ENCODE measurements at regions not wholly inside any gene's neighbourhood (a gene's known extent, or its start where the extent isn't known, plus 50 kb on each side); places are given as distances from the start of the nearest gene placed in this dataset.
"Not testable (repeated sequence)": the region's sequence is repeated elsewhere in the genome, so short reads cannot be mapped to it uniquely, and the experiment has no call there.

DNA sequence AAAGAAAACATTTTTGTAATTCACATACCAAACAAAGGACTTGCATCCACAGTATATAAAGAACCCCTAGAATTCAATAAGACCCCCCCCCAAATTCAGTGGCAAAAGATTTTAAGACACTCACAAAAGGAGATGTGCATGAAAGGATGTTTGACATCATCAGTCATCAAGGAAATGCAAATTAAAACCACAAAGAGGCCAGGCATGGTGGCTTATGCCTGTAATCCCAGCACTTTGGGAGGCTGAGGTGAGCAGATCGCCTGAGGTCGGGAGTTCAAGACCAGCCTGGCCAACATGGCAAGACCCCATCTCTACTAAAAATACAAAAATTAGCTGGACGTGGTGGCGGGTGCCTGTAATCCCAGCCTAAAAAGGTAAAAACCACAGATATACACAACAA is 61.3 kb downstream of the AIPL1 start:
- DNase-seq (ENCODE audit: low read depth in 2 of 2) = not testable (repeated sequence)

DNA sequence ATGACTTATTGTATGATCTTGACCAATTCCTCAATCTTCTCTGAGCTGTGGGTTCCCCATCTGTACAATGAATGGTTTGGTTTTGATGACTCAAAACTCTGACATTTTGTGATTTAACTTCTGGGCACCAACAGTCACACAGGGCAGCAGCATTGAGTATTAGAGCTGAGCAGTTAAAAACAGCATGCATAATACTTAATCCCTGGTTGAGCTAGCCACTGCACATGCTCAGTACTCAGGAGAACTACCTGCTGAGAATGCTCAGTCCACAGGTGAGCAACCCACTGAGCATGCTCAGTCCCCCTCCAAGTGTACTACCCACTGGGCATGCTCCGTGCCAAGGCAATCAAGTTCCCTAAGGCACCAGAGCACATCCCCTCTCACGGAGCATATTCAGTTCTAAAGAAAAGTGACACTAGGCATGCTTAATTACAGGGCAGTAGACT is 68.7 kb downstream of the AIPL1 start:
- DNase-seq (ENCODE audit: low read depth in 2 of 2) = no peak

DNA sequence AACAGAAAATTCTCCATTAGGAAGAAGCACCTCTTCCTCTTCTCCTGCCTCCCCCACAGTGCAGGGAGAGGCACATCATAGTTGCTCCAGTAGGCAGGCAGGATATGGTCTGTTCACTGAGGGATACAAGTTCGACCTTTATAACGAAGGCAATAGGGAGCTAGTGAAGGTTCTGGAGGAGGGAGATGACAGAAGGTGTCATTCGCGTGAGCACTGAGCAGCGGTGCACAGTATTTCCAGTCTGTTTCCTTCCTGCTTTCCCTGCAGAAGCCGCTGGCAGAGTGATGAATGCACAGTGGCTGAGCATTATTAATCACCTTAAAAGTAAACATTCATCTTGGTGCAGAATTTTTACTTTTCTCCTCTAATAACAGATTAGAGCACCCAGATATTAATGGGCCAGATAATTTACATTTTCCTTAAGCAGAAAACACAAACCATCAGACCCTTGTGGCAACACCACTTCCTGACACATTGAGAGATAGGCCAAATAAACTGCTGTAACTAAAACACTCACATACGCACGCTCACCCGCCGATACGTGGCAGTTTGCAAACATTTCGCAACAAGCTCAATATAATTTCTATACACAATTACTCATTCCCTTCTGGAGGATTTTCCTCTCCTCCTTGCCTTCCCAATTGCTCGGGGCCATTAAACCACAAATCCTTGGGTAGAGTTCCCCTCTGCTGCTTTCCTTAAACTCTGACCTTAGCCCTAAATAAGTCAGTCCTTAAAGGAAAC is 69.5 kb downstream of the AIPL1 start:
- no peak for DNase-seq (ENCODE audit: low read depth in 2 of 2)

DNA sequence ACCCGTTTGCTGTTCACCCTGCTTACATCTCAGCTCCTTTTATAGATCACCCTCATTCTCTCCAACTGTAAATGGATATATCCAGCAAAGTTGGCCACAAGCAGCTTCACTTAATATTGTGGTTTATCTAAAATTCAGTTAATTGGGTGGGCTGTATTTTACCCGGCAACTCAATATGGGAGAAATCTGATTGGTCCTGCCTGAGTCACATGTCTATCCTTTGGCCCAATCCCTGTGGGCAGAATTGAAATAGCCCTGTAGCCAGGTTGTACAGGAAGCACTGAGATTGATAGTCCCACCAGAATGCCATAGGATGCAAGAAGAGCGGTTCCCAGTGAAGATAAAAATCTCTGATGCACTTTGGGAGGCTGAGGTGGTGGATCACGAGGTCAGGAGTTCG is 73.2 kb downstream of the AIPL1 start:
- no peak for DNase-seq (ENCODE audit: low read depth in 2 of 2)

DNA sequence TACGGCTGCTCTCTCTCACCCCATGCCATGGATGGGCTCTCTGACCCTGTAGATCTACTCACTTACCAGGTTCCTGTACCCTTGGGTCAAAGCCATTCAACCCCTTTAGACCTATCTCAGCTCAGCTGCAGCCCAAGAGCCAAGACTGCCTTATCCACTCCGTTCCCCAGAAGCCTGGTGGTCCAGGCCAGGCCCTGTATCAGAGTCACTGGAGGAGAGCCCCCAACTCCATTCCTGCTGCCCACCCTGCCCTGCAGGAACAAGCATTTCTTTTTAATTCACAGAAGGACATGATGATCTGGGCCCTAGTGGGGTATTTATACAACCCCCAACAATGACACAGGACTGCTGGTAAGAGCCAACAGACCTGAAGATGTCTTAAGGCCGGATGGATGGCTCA is 76.8 kb downstream of the AIPL1 start:
- no peak for DNase-seq (ENCODE audit: low read depth in 2 of 2)

DNA sequence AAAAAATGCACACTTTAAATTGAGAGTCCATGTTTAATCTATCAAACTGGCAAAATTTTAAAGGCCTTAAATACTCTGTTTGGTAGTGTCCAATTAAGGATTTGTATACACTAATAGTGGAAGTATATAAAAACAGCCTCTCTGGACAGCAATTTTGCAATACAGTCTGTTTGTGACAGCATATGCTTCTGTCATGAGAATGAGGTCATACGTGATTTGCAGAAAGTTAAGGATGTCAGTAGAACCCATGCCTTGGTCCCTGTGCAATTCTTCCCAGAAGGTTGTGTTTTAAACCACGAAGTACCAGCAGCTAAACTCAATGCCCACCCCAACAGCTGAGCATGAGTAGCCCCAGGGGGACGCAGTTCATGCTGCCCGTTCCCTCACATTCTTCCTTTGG is 78.4 kb downstream of the AIPL1 start:
- no peak for DNase-seq (ENCODE audit: low read depth in 2 of 2)

DNA sequence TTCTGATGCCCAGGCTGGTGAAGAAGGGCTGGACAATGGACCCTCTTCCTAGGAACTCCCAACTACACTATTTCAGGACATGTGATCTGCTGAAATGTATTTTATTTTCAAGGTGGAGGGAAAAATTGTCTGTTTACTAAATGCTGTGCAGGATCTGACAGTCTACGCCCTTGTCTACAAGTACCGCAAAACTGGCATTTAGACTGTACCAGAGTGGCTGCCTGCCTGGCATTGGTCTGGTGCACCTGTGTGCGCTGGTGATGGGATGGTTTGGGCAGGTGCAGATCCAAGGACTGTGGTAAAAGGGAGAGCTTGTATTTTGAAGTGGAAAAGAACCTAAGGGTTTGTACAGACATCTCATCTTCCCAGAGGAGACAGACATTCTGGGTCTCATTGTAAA is 79.7 kb downstream of the AIPL1 start:
- no peak for DNase-seq (ENCODE audit: low read depth in 2 of 2)

DNA sequence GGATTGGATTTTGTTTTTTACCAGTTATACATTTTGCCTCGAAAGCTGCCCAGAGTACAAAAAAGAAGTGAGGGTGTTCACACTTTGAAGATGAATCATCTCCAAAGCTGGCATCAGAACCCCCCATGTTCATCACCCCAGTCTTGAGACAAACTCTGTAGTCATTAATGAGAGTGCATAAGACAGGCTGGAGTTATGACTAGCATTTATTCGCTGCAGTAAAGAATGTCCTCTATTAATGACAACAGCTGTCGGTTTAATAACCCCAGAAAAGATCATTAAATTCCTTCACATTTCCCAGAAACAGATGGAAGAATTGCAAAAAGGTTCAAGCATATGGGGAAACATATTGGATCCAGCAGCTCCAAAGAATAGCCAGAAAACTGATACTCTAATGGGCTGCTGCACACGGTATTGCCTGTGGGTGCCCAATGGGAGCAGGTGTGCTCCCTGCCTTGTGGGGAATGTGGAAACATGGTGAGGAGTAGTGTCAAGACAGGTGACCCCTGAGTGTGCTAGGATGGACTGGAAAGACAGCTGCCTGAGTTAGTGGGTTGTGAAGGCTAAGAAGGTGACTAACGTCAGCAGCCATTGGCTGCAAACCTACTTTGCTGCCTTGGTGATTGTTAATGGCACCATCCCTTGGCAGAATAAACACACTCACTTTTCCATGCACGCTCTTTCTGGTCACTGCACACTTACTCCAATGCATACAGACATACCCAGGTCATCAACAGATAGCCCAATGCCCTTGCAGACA is 81.9 kb downstream of the AIPL1 start:
- DNase-seq (ENCODE audit: low read depth in 2 of 2) = no peak

DNA sequence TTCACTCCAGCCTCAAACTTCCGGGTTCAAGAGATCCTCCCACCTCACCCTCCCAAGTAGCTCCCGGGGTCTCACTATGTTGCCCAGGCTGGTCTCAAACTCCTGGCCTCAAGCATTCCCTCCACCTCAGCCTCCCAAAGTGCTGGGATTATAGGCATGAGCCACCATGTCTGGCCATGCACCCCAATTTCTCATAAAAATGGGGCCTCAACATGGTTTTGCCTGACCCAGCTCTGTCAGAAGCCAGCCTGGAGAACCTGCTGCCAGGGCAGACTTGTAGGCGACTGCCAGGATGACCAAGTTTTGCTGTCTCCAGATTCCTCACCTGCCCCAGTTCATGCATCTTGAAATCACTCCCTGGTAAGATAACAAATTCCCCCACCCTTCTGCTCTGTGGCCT is 82.9 kb downstream of the AIPL1 start:
- DNase-seq (ENCODE audit: low read depth in 2 of 2) = no peak

DNA sequence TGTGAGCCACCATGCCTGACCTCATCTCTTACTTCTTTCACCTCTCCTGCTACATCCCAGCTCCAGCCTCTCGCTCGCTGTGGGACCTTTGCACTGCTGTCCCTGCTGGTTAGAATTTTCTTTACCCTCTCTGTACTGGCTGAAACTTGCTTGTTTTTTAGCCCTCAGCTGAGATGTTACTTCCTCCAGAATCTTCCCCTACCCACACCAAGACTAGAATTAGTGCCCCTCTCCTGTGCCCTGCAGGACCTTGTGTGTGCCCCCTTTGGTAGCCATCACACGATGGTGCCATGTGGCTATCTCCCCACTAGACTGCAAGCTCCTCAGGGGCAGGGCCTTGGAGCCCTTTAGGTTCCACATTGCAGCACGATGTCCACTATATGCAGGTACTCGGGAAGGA is 84.1 kb downstream of the AIPL1 start:
- no peak for DNase-seq (ENCODE audit: low read depth in 2 of 2)

DNA sequence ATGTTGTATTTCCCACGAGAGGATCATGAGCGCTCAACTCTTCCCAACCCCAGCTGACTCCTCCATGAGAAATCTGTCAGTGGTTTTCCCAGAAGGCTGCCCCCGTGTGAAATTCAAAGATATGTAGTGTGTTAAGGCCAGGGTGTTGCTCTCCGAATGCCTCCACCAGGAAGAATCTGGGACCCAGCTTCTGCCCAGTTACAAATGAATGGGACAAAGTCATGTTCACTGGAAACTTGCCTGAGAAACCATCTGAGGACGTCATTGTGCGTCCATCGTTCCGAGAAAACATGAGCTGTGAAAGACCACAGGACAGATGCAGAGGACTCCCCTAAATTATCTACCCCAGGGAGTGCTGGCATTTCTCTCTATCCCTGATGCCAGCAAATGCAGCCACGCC is 86.0 kb downstream of the AIPL1 start:
- no peak for DNase-seq (ENCODE audit: low read depth in 2 of 2)

DNA sequence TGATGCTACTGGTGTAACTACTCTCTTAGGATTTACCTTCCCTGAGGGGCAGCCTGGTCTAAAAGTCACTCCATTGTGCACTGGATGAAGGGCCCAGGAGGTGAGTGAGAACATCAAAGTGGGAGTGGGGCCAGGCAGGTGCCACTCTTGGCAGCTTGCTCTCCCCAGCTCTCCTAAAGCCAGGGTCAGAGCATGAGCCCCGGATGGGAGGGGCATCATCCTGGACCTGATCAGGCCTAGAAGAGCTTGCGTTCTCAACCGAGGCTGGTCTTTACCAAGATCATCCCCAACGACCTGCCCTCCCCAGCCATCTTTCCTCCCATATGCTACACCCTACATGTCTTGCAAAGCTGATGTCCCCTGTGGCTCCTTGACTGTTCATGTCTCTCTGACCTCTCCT is 87.1 kb downstream of the AIPL1 start:
- no peak for DNase-seq (ENCODE audit: low read depth in 2 of 2)

DNA sequence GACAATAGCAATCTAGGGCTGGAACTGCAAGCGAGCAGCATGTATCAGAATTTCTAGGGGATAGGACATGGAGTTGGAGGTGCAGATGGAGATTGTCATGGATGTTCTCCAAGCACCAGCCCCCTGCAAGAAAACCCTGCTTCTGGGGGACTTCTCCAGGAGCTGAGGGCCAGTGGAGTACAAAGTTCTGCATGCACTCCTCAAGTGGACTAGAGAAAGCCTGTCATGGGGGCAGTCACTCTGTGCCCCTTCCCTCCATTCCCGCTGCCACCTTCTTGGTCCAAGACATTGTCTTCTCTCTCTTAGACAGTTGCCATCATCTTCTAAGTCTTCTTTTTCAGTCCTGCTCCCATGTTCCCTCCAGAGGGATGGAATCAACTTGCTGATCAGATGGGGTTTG is 87.9 kb downstream of the AIPL1 start:
- DNase-seq (ENCODE audit: low read depth in 2 of 2) = no peak

DNA sequence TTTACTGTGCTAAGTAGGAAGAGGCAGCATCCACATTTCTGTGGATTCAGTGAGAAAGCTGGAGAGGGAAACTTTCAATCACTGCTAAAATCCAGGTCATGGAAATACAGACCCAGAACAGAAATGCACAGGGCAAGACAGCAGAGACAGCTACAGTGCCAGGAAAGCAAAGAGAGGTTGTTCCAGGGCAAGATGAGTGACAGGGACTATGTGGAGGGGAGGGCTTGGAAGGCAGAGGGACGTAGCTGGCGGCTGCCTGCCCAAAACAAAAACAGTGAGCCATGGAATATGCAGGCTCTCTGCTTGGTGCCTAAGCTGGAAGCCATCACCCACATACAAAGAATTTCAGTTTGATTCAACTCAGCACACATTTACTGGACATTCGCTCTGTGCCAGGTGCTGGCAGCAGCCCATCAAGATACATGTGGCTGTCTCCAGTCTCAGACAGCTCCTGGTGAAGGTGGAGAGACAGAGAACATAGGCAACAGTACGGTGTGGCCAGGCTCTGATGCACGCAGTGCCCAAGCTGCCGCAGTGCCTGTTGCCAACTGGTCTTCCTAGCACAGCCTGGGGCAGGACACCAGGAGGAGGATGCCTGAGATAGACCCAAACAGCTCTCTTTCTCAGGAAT is 88.7 kb downstream of the AIPL1 start:
- no peak for DNase-seq (ENCODE audit: low read depth in 2 of 2)

DNA sequence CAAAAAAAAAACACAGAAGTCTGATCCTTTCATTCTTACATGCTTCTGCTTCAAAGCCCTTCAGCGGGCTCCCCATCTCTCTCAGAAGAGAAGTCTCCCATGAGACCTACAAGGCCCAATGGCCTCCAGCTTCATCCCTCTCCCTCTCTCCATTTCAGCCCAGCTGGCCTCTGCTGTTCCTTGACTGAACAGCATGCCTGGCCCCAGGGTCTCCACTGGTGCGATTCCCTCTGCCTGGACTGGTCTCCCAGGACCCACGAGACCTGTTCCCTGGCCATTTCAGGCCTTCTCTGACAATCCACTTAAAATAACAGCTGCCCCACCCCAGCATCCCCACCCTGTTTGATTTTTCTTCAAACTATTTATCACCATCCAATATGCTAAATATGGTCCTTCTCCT is 91.2 kb downstream of the AIPL1 start:
- no peak for DNase-seq (ENCODE audit: low read depth in 2 of 2)

DNA sequence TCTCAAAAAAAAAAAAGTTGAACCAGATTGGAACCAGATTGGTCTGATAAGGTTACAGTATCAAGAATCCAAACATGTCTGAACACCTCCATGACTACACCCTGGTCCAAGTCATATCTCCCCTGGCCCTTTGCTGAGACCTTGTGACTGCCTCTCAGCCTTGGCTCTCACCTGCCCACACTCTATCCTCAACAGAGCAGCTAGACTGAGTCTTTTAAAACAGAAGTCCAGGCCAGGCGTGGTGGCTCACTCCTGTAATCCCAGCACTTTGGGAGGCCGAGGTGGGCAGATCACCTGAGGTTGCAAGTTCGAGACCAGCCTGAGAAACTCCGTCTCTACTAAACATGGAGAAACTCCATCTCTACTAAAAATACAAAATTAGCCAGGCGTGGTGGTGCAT is 91.7 kb downstream of the AIPL1 start:
- no peak for DNase-seq (ENCODE audit: low read depth in 2 of 2)

DNA sequence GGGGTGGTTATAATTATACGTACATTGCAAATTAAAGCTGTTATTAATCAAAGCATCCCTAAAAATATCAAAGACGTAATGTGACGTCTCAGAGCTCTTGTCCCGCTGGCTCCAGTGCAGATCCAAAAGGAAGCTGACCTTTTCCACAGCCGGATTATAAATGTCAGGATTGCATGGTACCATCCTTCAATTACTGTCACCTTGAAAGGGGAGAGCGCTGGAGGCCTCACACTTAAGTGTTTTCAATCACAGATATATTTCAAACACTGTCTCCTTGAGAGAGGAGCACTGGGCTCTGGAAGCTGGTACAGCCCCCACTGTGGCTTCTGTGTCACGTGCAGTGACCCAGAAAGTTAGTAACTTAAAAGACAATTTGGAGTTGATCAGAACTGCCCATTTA is 94.2 kb downstream of the AIPL1 start:
- DNase-seq (ENCODE audit: low read depth in 2 of 2) = no peak

DNA sequence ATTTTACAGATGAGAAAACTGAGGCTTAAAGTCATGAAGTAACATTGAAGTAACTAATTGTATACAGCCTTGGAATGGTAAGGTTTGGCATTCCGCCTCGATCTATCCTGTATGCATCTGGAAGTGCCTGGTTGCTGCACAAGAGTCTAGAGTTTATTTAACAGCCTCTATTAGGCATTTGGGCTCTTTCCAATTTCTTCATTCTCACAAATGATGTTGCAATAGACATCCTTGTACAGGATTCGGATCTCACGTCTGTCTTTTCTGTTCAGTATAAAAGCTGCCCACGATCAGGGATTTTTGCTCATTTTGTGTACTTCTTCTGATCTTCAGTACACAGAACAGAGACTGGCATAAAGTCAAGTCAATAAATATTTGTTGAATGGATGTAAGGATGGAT is 100.5 kb downstream of the AIPL1 start:
- no peak for DNase-seq (ENCODE audit: low read depth in 2 of 2)

DNA sequence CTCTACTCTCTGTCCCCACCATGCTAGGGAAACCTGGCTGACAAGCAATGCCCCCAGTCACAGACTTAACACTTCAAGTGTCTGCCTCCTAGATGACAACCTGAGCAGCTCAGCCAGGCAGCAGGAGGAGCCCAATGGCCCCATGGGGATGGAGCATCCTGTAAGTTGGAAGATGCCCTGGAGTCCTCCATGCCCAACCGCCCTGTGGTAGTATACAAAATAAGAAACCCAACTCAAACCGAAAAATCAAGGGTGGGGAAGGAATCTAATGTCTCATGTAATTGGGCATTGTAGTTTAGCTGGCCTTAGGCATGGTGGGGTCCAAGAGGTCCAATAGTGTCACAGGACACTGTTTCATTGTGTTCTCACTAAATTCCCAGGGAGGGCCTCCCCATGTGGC is 104.0 kb downstream of the AIPL1 start:
- no peak for DNase-seq (ENCODE audit: low read depth in 2 of 2)

DNA sequence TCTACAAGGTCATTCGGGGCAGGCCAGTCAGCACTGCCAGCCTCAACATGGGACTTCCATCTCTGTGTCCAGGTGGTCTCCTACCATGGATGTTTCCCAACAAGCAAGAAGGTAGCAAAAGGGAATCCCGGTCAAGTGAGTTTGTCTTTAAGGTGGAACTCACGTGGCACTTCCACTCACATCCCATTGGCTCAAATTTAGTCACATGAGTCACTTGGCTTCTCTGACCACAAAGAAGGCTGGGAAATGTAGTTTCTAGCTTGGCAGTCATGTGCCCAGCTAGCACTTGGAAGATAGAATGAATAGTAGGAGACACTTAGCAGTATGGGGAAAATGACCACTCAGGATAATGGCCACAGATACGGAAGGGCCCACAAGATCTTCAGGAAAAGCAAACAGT is 106.6 kb downstream of the AIPL1 start:
- no peak for DNase-seq (ENCODE audit: low read depth in 2 of 2)

DNA sequence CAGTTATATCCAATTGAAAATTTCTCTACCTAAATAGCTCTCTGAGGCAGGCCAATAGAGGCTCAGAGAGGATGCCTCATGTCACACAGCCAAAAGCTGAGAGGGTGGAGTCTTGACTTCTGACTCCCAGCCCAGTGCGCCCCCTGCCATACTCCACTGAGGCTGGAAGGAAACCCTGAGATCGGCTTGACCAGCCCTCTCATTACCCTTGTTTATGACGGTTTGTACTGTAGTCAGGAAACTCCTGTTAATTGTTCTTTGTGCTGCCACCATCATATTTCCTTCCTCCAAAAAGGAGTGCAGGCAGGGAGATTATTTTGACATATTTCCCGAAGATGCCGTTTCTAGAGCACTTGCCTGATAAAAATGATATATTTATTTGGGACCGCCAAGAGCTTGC is 107.9 kb downstream of the AIPL1 start:
- DNase-seq (ENCODE audit: low read depth in 2 of 2) = no peak

DNA sequence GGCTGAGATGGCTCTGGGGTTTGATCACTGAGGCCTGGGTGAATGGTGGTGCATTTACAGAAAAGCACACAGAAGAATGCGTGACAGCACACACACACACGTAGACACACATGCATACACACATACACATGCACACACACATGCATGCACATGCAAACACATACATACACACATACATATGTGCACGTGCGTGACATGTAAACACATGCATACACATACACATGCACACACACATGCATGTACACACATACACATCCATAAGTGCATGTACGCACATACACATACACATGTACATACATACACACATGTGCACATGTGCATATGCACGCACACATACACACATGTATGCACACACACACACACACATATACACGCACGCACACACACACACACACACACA is 108.4 kb downstream of the AIPL1 start:
- no peak for DNase-seq (ENCODE audit: low read depth in 2 of 2)

DNA sequence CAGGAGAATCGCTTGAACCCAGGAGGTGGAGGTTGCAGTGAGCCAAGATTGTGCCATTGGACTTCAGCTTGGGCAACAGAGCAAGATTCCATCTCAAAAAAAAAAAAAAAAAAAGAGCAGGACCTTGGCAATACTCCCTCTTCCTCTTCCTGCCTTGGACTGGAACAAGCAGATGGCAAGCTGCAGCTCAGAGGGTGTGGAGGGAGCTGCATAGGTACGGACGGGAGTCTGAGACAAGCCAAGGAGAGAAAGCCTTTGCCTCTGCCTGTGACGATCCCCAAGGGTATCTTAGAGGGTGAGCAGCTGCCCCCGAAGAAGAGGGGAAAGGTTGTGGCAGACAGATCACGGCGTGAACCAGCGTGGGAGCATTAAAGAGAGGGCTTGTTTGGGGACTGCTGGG is 109.2 kb downstream of the AIPL1 start:
- DNase-seq (ENCODE audit: low read depth in 2 of 2) = no peak

Data from stimulated activated CD4-positive, alpha-beta T cell treated with anti-CD3 and anti-CD28 coated beads, Interleukin-4, amount 100 ng/mL, for 48 hours (primary cell).